H1 (cell line): ENCODE measurements at regions not wholly inside any gene's neighbourhood (a gene's known extent, or its start where the extent isn't known, plus 50 kb on each side); places are given as distances from the start of the nearest gene placed in this dataset.

Source experiments
- CTCF ChIA-PET: fragments of 300-600 bp; sonication (Branson Sonifier 250); formaldehyde crosslinking; loops from one replicate; lab custom pipeline; 2021; ENCODE audit not compliant: partially characterized antibody; lab: Charles Lee
- POLR2A ChIA-PET: fragments of 300-600 bp; sonication (Branson Sonifier 250); formaldehyde crosslinking; loops from one replicate; lab custom pipeline; 2021; ENCODE audit warnings: inconsistent platforms; ENCODE audit not compliant: partially characterized antibody; lab: Charles Lee
- DNase-seq, 2 experiments: peaks; one replicate each; pipeline versions ENCODE4 v3.0.0 to v3.0.0-alpha.2; 2010 to 2022; ENCODE audit warnings: low spot score in 2 of 2, low read depth in 1 of 2, mixed read lengths in 1 of 2
- FAIRE-seq: peaks from 2 replicates; lab custom pipeline; 2011; peaks lifted over from hg19 to GRCh38; lab: Jason Lieb, UNC
- H2AFZ ChIP-seq: 2 replicates; pipeline ENCODE4 v1.8.1; 2012; ENCODE audit warnings: low read length, inconsistent platforms
- H2AK5ac ChIP-seq: 2 replicates; pipeline ENCODE4 v1.6.1; 2013; ENCODE audit warnings: low read depth, low read length
- H2BK120ac ChIP-seq: replicated peaks from 2 replicates; pipeline ENCODE3; 2013; ENCODE audit warnings: low read depth, low read length, inconsistent platforms
- H2BK12ac ChIP-seq: 2 replicates; pipeline ENCODE4 v1.6.1; 2013; ENCODE audit warnings: low read depth, low read length
- H2BK15ac ChIP-seq: 2 replicates; pipeline ENCODE4 v1.6.1; 2013; ENCODE audit warnings: low read length
- H2BK20ac ChIP-seq: 2 replicates; pipeline ENCODE4 v1.6.1; 2013; ENCODE audit warnings: low read length
- H2BK5ac ChIP-seq: 2 replicates; pipeline ENCODE4 v1.6.1; 2013; ENCODE audit warnings: low read depth, low read length
- H3K14ac ChIP-seq: 2 replicates; pipeline ENCODE4 v1.6.1; 2013; ENCODE audit warnings: inconsistent platforms; ENCODE audit not compliant: insufficient read length
- H3K18ac ChIP-seq: 2 replicates; pipeline ENCODE4 v1.6.1; 2013; ENCODE audit warnings: low read length; ENCODE audit errors: extremely low read depth
- H3K23ac ChIP-seq: 2 replicates; pipeline ENCODE4 v1.6.1; 2013; ENCODE audit warnings: inconsistent platforms; ENCODE audit not compliant: insufficient read length
- H3K23me2 ChIP-seq: 2 replicates; pipeline ENCODE4 v1.6.1; 2013; ENCODE audit warnings: low read depth, low read length
- H3K27ac ChIP-seq: 2 replicates; pipeline ENCODE4 v1.6.1; 2011; ENCODE audit warnings: low read depth, low read length, inconsistent platforms
- H3K27me3 ChIP-seq, 4 experiments: replicated peaks in 1 of 4; 1 replicate in 1 of 4; 2 replicates in 3 of 4; pipeline versions ENCODE4 v1.6.1 to v1.8.1; 2011 to 2013; ENCODE audit warnings: low read length in 3 of 4, mild to moderate bottlenecking in 3 of 4, inconsistent platforms in 2 of 4, mixed read lengths in 2 of 4, moderate library complexity in 1 of 4; ENCODE audit not compliant: control insufficient read depth in 3 of 4, insufficient read depth in 3 of 4; ENCODE audit errors: extremely low read depth in 1 of 4
- H3K36me3 ChIP-seq, 4 experiments: 2 replicates each; pipeline versions ENCODE4 v1.6.1 to v1.8.1; 2011 to 2013; ENCODE audit warnings: mild to moderate bottlenecking in 4 of 4, low read length in 3 of 4, moderate library complexity in 2 of 4, control low read depth in 1 of 4, inconsistent platforms in 1 of 4; ENCODE audit not compliant: insufficient read depth in 4 of 4, control insufficient read depth in 2 of 4
- H3K4ac ChIP-seq: replicated peaks from 2 replicates; pipeline ENCODE3; 2013; ENCODE audit warnings: low read length, low read depth, mixed read lengths, inconsistent platforms; ENCODE audit not compliant: insufficient read length
- H3K4me1 ChIP-seq, 4 experiments: replicated peaks in 1 of 4; 1 replicate in 1 of 4; 2 replicates in 3 of 4; pipeline versions ENCODE4 v1.6.1 to v1.8.1; 2011 to 2013; ENCODE audit warnings: low read length in 3 of 4, inconsistent platforms in 2 of 4, mixed read lengths in 1 of 4; ENCODE audit not compliant: insufficient read depth in 4 of 4, control insufficient read depth in 3 of 4
- H3K4me2 ChIP-seq, 2 experiments: 2 replicates each; pipeline versions ENCODE4 v1.6.1 to v1.8.1; 2011 to 2013; ENCODE audit warnings: low read depth in 2 of 2, low read length in 2 of 2, control low read depth in 1 of 2, inconsistent platforms in 1 of 2, mild to moderate bottlenecking in 1 of 2; ENCODE audit not compliant: insufficient read depth in 1 of 2
- H3K4me3 ChIP-seq, 4 experiments: fragments of 200-600, 300-600 bp in 1 of 4; sonication (generic), shearing (Covaris generic), sonication (Bioruptor Twin) in 1 of 4; 2 replicates each; pipeline versions ENCODE4 v1.5.1 to v1.8.1; 2011 to 2016; ENCODE audit warnings: low read length in 4 of 4, low read depth in 3 of 4, control low read depth in 2 of 4, inconsistent platforms in 2 of 4, mild to moderate bottlenecking in 2 of 4, mixed read lengths in 1 of 4, moderate library complexity in 1 of 4; ENCODE audit not compliant: insufficient read depth in 2 of 4; ENCODE audit errors: extremely low read depth in 1 of 4
- H3K56ac ChIP-seq: replicated peaks from 2 replicates; pipeline ENCODE3; 2013; ENCODE audit warnings: low read depth, mild to moderate bottlenecking, mixed read lengths, low read length, inconsistent platforms; ENCODE audit not compliant: insufficient read length
- H3K79me1 ChIP-seq: 2 replicates; pipeline ENCODE4 v1.6.1; 2013; ENCODE audit warnings: low read depth, low read length, control low read depth
- H3K79me2 ChIP-seq, 2 experiments: 2 replicates each; pipeline versions ENCODE4 v1.6.1 to v1.8.1; 2012 to 2013; ENCODE audit warnings: low read length in 2 of 2, mild to moderate bottlenecking in 2 of 2, inconsistent platforms in 1 of 2; ENCODE audit not compliant: insufficient read depth in 2 of 2, control insufficient read depth in 1 of 2
- H3K9ac ChIP-seq, 4 experiments: replicated peaks in 1 of 4; 1 replicate in 1 of 4; 2 replicates in 3 of 4; pipeline versions ENCODE4 v1.6.1 to v1.8.1; 2011 to 2013; ENCODE audit warnings: low read depth in 3 of 4, low read length in 3 of 4, control low read depth in 2 of 4, mild to moderate bottlenecking in 2 of 4, moderate library complexity in 2 of 4, inconsistent platforms in 1 of 4; ENCODE audit errors: extremely low read depth in 1 of 4
- H3K9me3 ChIP-seq, 2 experiments: 2 replicates each; pipeline versions ENCODE4 v1.6.1 to v1.8.1; 2012 to 2013; ENCODE audit warnings: mild to moderate bottlenecking in 2 of 2, moderate library complexity in 2 of 2, control low read depth in 1 of 2, inconsistent platforms in 1 of 2, low read depth in 1 of 2, low read length in 1 of 2, mixed read lengths in 1 of 2; ENCODE audit not compliant: insufficient read depth in 2 of 2
- H4K20me1 ChIP-seq, 2 experiments: replicated peaks in 1 of 2; 2 replicates each; pipeline versions ENCODE3 to v1.8.1; 2011 to 2013; ENCODE audit warnings: inconsistent platforms in 2 of 2, low read length in 2 of 2, mild to moderate bottlenecking in 1 of 2; ENCODE audit not compliant: insufficient read depth in 2 of 2, control insufficient read depth in 1 of 2
- H4K5ac ChIP-seq: 2 replicates; pipeline ENCODE4 v1.6.1; 2013; ENCODE audit warnings: low read length, low read depth, mixed read lengths, inconsistent platforms; ENCODE audit not compliant: insufficient read length
- H4K8ac ChIP-seq: 2 replicates; pipeline ENCODE4 v1.8.0; 2013; ENCODE audit warnings: mild to moderate bottlenecking, moderate library complexity, low read length, inconsistent platforms; ENCODE audit not compliant: insufficient read depth; ENCODE audit errors: extremely low read depth
- H4K91ac ChIP-seq: replicated peaks from 2 replicates; pipeline ENCODE3; 2013; ENCODE audit warnings: low read length, mixed read lengths, inconsistent platforms; ENCODE audit not compliant: insufficient read length
- ATF2 ChIP-seq: IDR thresholded peaks from 2 replicates; pipeline ENCODE4 v1.6.1; 2012; ENCODE audit warnings: low read length, inconsistent platforms
- CBX5 ChIP-seq: fragments of 300-800, 300-1000 bp; sonication (generic); IDR thresholded peaks from 2 replicates; pipeline ENCODE4 v1.7.1; 2016; ENCODE audit warnings: antibody characterized with exemption, low read length, low read depth
- CTCF ChIP-seq, 3 experiments: IDR thresholded peaks; 1 replicate in 2 of 3; 2 replicates in 1 of 3; pipeline versions ENCODE4 v1.5.1 to v1.6.1; 2011; ENCODE audit warnings: low read length in 3 of 3, mild to moderate bottlenecking in 3 of 3, inconsistent platforms in 2 of 3, low read depth in 1 of 3, moderate library complexity in 1 of 3; ENCODE audit not compliant: insufficient read depth in 1 of 3; ENCODE audit errors: control extremely low read depth in 1 of 3
- HDAC2 ChIP-seq, 2 experiments: fragments of 300-600 bp in 1 of 2; sonication (generic) in 1 of 2; IDR thresholded peaks; 2 replicates each; pipeline ENCODE4 v1.6.1; 2011 to 2012; ENCODE audit warnings: low read depth in 2 of 2, low read length in 2 of 2, mild to moderate bottlenecking in 2 of 2, moderate library complexity in 2 of 2, borderline replicate concordance in 1 of 2, inconsistent platforms in 1 of 2
- RNF2 ChIP-seq: fragments of 200-900, 300-1000 bp; sonication (generic); IDR thresholded peaks from 2 replicates; pipeline ENCODE4 v1.7.1; 2016; ENCODE audit warnings: borderline replicate concordance, low read depth, mild to moderate bottlenecking, antibody characterized with exemption, low read length; ENCODE audit not compliant: poor library complexity, severe bottlenecking; ENCODE audit errors: missing control alignments
- TBP ChIP-seq: IDR thresholded peaks from 2 replicates; pipeline ENCODE4 v1.6.1; 2011; ENCODE audit warnings: low read depth, low read length, improper control_type of control experiment
- USF2 ChIP-seq: IDR thresholded peaks from 2 replicates; pipeline ENCODE4 v1.6.1; 2011; ENCODE audit warnings: low read length, improper control_type of control experiment
- WGBS, 2 experiments: shearing (Covaris generic) in 1 of 2; methylation state at CpG; one replicate each; pipeline versions ENCODE4 v1.1.6 to v1.1.7; 2013 to 2015; ENCODE audit warnings: low lambda C conversion rate in 2 of 2, mixed read lengths in 2 of 2, inconsistent platforms in 1 of 2, low coverage in 1 of 2, missing lambda C conversion rate in 1 of 2; ENCODE audit not compliant: insufficient replicate concordance in 2 of 2, insufficient coverage in 1 of 2, insufficient read length in 1 of 2; ENCODE audit errors: extremely low coverage in 1 of 2, missing lambda C conversion rate in 1 of 2; 5-methylcytosine and 5-hydroxymethylcytosine counted together

GRCh38 chr18:25497151-25497794 is 145.3 kb upstream of the ZNF521 start:
- Histone ChIP-seq H3K4me1 (no peaks in the 10 kb centered on the region), H4K8ac (no peak overlapping the region), H3K18ac (no peak overlapping the region), H3K27me3 (no peaks in the 10 kb centered on the region), H4K5ac (no peak overlapping the region), H3K79me1 (no peaks in the 10 kb centered on the region), H3K27ac (no peak overlapping the region), H3K14ac (no peak overlapping the region), H2BK20ac (no peak overlapping the region), H3K4me2 (no peak overlapping the region), H3K23me2 (no peaks in the 10 kb centered on the region), H3K4me3 (no peak overlapping the region), H3K4ac (no peak overlapping the region), H3K79me2 (no peaks in the 10 kb centered on the region), H2BK5ac (no peak overlapping the region), H3K56ac (no peak overlapping the region), H3K9me3 (no peaks in the 10 kb centered on the region), H2BK12ac (no peak overlapping the region), H2AFZ (no peak overlapping the region), H2BK15ac (no peak overlapping the region), H3K23ac (no peak overlapping the region), H4K91ac (no peak overlapping the region), H3K36me3 (no peaks in the 10 kb centered on the region), H2BK120ac (no peak overlapping the region), H2AK5ac (no peak overlapping the region), H4K20me1 (no peaks in the 10 kb centered on the region), H3K9ac (no peak overlapping the region)
- WGBS, 2 experiments, result 87% methylated on average over 2 of the region's 2 CpGs; no CpG with 5 or more reads in 1 of the 2 experiments
- DNase-seq (no peak), FAIRE-seq (no peak)
- CTCF ChIA-PET, result interaction anchor here (0.6 kb wide), 1 partner anchor 95 kb away, joined by 3 read pairs; no protein-coding TSS in a partner anchor
- POLR2A ChIA-PET, result no interaction called here
- TF ChIP-seq ATF2 (no peak), USF2 (no peak), HDAC2 (IDR thresholded peaks at IDR 0.05; ENCODE audit: borderline replicate concordance in 1 of 2, low read depth in 2 of 2, low read length in 2 of 2) (no peak), CTCF (IDR thresholded peaks at IDR 0.05; ENCODE audit: control extremely low read depth in 1 of 3, insufficient read depth in 1 of 3, low read depth in 1 of 3, low read length in 3 of 3) (no peak), TBP (no peak), RNF2 (no peak), CBX5 (no peak)
